Spleen (tissue), 11 donors: ENCODE measurements at regions not wholly inside any gene's neighbourhood (a gene's known extent, or its start where the extent isn't known, plus 50 kb on each side); places are given as distances from the start of the nearest gene placed in this dataset.

Source experiments
- DNase-seq: peaks from one replicate; pipeline ENCODE4 v3.0.0-alpha.2; 2020
- H3K27ac ChIP-seq, 8 donors: fragments of 200-600 bp; sonication (generic) in 7 of 8; 1 replicate in 4 of 8; 2 replicates in 4 of 8; pipeline versions ENCODE4 v1.5.0 to v1.8.0; 2016 to 2021; ENCODE audit warnings: inconsistent platforms in 4 of 8, mild to moderate bottlenecking in 4 of 8, moderate library complexity in 1 of 8
- H3K27me3 ChIP-seq, 7 donors: fragments of 200-600 bp; sonication (generic) in 6 of 7; replicated peaks in 1 of 7; 1 replicate in 4 of 7; 2 replicates in 3 of 7; pipeline versions ENCODE4 v1.5.0 to v1.8.0; 2016 to 2021; ENCODE audit warnings: inconsistent platforms in 3 of 7, mild to moderate bottlenecking in 1 of 7
- H3K36me3 ChIP-seq, 6 donors: fragments of 200-600 bp; sonication (generic) in 5 of 6; 1 replicate in 4 of 6; 2 replicates in 2 of 6; pipeline versions ENCODE4 v1.5.0 to v1.8.0; 2016 to 2021; ENCODE audit warnings: inconsistent platforms in 2 of 6
- H3K4me1 ChIP-seq, 6 donors: fragments of 200-600 bp; sonication (generic) in 5 of 6; 1 replicate in 3 of 6; 2 replicates in 3 of 6; pipeline versions ENCODE4 v1.5.0 to v1.8.0; 2016 to 2021; ENCODE audit warnings: inconsistent platforms in 3 of 6
- H3K4me3 ChIP-seq, 8 donors: fragments of 200-600 bp; sonication (generic) in 7 of 8; 1 replicate in 4 of 8; 2 replicates in 4 of 8; pipeline versions ENCODE4 v1.5.0 to v1.8.0; 2016 to 2021; ENCODE audit warnings: inconsistent platforms in 4 of 8, mild to moderate bottlenecking in 4 of 8, moderate library complexity in 2 of 8
- H3K9me3 ChIP-seq, 8 donors: fragments of 200-600 bp; sonication (generic) in 7 of 8; 1 replicate in 4 of 8; 2 replicates in 4 of 8; pipeline versions ENCODE4 v1.5.0 to v1.8.0; 2016 to 2021; ENCODE audit warnings: inconsistent platforms in 4 of 8
- CTCF ChIP-seq, 11 experiments: fragments of 200-600 bp in 7 of 11; fragments of 450-650 bp in 4 of 11; sonication (generic) in 4 of 11; IDR thresholded peaks in 8 of 11; conservative IDR thresholded peaks in 3 of 11; 1 replicate in 7 of 11; 2 replicates in 4 of 11; pipeline versions ENCODE4 v1.4.0 to v1.8.0; 2016 to 2021; ENCODE audit warnings: antibody characterized with exemption in 11 of 11, inconsistent platforms in 4 of 11, mild to moderate bottlenecking in 1 of 11
- POLR2A ChIP-seq, 3 donors: fragments of 450-650 bp; IDR thresholded peaks; one replicate each; pipeline ENCODE4 v1.5.1; 2017; ENCODE audit warnings: antibody characterized with exemption in 3 of 3, mild to moderate bottlenecking in 1 of 3
- POLR2AphosphoS5 ChIP-seq, 3 donors: sonication (generic); formaldehyde crosslinking; IDR thresholded peaks; one replicate each; pipeline ENCODE4 v1.5.1; 2017; ENCODE audit warnings: antibody characterized with exemption in 3 of 3
- WGBS, 5 donors: extraction: QIAGEN DNeasy Blood & Tissue Kit in 3 of 5; methylation state at CpG; one replicate each; pipeline versions ENCODE4 v1.1.5 to v1.1.7; 2013 to 2018; 5-methylcytosine and 5-hydroxymethylcytosine counted together
- intact Hi-C: fragments of 100-400 bp; cut with DNase I; formaldehyde crosslinking; loops from one replicate; pipeline ENCODE4 v1.15.0; 2023; ENCODE audit warnings: low total_unique reads
- donor health status: healthy with polysubstance abuse.
- donor health status: DM: no; HTN: no; CAD: no; lungs with moderate emphysema.
- donor health status: DM: no; HTN: no; CAD: no.
- donor health status: Bipolar disorder and iron deficiency.
- donor health status: healthy.
- donor health status: DM: no; HTN: no; CAD: no.
- donor health status: DM: yes; HTN: yes; CAD: no.

DNA sequence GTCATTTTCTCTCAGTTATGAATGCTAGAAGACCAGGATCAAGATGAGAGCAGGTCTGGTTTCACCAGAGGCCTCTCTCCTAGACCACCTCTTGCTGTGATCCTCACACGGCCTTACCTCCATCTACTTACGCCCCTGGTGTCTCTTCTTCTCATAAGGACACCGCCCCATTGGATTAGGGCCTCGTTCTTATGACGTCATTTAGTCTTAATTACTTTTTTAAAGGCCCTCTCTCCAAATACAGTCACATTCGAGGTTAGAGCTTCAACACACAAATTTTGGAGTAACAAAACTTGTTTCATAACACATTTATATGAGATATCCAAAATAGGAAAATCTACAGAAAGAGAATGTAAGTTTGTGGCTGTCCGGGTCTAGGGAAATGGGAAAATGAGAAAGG lies 391.0 kb upstream of the PITX2 start:
- Histone ChIP-seq H3K27ac (no peak overlapping the region), H3K4me1 (no peaks in the 10 kb centered on the region), H3K4me3 (no peak overlapping the region), H3K36me3 (no peaks in the 10 kb centered on the region), H3K27me3 (no peaks in the 10 kb centered on the region), H3K9me3 (no peaks in the 10 kb centered on the region)
- DNase-seq: no peak
- 72 to 84% (median 80%) methylated on average over 7 of the region's 7 CpGs for WGBS, 5 donors
- intact Hi-C loops: no loop called here
- no peak for TF ChIP-seq CTCF (IDR thresholded peaks at IDR 0.05 in 8 of 11, conservative IDR thresholded peaks at IDR 0.05 in 3 of 11)
- TF ChIP-seq POLR2AphosphoS5 (IDR thresholded peaks at IDR 0.05): no peak
- no peak for TF ChIP-seq POLR2A (IDR thresholded peaks at IDR 0.05)

DNA sequence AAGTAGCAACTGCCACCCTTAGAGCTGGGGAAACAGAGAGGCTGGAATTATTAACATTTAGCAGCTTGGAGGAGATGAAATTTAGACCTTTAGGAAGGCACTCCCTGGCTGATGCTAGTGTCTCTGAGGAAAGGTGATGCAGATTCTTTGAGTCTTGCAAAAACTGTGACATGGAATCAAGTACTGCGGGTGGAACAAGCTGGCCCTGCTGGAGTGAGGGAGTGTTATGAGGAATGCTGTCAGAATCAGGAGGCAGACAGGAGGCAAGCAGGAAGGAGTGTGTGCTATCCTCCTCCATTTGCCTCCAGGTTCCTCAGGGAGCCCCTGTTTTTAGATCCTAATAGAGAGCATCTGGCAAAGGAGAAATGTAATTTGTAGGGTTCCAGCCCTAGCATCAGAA lies 391.7 kb upstream of the PITX2 start:
- no peak for DNase-seq
- Histone ChIP-seq H3K36me3 (no peaks in the 10 kb centered on the region), H3K27ac (no peak overlapping the region), H3K27me3 (no peaks in the 10 kb centered on the region), H3K4me1 (no peaks in the 10 kb centered on the region), H3K9me3 (no peaks in the 10 kb centered on the region), H3K4me3 (no peak overlapping the region)
- WGBS, 5 donors: 81 to 100% (median 94%) methylated on average over 1 of the region's 1 CpG
- intact Hi-C loops: no loop called here
- TF ChIP-seq POLR2AphosphoS5 (IDR thresholded peaks at IDR 0.05) (no peak), POLR2A (IDR thresholded peaks at IDR 0.05) (no peak), CTCF (IDR thresholded peaks at IDR 0.05 in 8 of 11, conservative IDR thresholded peaks at IDR 0.05 in 3 of 11) (no peak)

DNA sequence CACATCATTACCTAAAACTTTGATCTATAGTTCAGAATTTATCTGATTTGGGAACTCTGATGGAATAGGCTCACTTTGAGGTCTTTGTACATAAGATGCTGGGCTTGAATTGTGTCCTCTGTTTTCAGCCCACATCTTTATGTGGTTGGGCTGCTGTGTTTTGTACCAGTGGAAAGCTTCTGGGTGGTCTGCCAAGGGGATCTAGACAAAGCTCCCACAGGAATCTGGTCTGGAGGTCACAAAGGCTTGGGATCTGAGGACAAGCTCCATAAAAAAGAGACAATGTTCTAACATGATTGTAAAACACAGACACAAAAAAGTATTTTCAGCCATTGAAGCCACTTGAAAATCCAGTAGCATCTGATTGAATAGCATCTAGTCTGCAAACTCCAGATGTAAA lies 393.5 kb upstream of the PITX2 start:
- Histone ChIP-seq H3K9me3 (no peaks in the 10 kb centered on the region), H3K27ac (no peak overlapping the region), H3K27me3 (no peaks in the 10 kb centered on the region), H3K4me3 (no peak overlapping the region), H3K36me3 (no peaks in the 10 kb centered on the region), H3K4me1 (no peaks in the 10 kb centered on the region)
- no peak for DNase-seq
- TF ChIP-seq CTCF (IDR thresholded peaks at IDR 0.05 in 8 of 11, conservative IDR thresholded peaks at IDR 0.05 in 3 of 11) (no peak), POLR2A (IDR thresholded peaks at IDR 0.05) (no peak), POLR2AphosphoS5 (IDR thresholded peaks at IDR 0.05) (no peak)
- intact Hi-C loops: no loop called here

GRCh38 chr4:111018216-111018615 lies 395.3 kb upstream of the PITX2 start:
- DNase-seq: no peak
- WGBS, 5 donors: 41 to 47% (median 41%) methylated on average over 4 of the region's 4 CpGs

More at GRCh38 chr4:111018216-111018615, 395.3 kb upstream of the PITX2 start:
- intact Hi-C loops: no loop called here
- no peaks in the 10 kb centered on the region for H3K9me3 ChIP-seq
- no peak for TF ChIP-seq POLR2AphosphoS5 (IDR thresholded peaks at IDR 0.05)
- TF ChIP-seq CTCF (IDR thresholded peaks at IDR 0.05 in 8 of 11, conservative IDR thresholded peaks at IDR 0.05 in 3 of 11): no peak
- no peak for TF ChIP-seq POLR2A (IDR thresholded peaks at IDR 0.05)
- no peaks in the 10 kb centered on the region for H3K36me3 ChIP-seq
- H3K4me3 ChIP-seq: no peak overlapping the region
- H3K27me3 ChIP-seq: no peaks in the 10 kb centered on the region
- no peak overlapping the region for H3K27ac ChIP-seq
- H3K4me1 ChIP-seq: no peaks in the 10 kb centered on the region
